HG03135 (cell line): ENCODE measurements at regions not wholly inside any gene's neighbourhood (a gene's known extent, or its start where the extent isn't known, plus 50 kb on each side); places are given as distances from the start of the nearest gene placed in this dataset.
A peak's percentile ranks its signal among the peaks of the same experiment; 100 is the strongest.
"Not testable (repeated sequence)": the region's sequence is repeated elsewhere in the genome, so short reads cannot be mapped to it uniquely, and the experiment has no call there.

ENCODE experiments used
- ATAC-seq: cut with Tn5 transposase; IDR thresholded peaks from one replicate; pipeline ENCODE4 v1.9.1; 2021; ENCODE audit warnings: mild to moderate bottlenecking, moderate library complexity; ENCODE audit not compliant: unreplicated experiment

GRCh38 chr3:48101301-48101650 is 85.1 kb upstream of the MAP4 start:
- ATAC-seq: not testable (repeated sequence)

- ATAC-seq: no peak
These were observed 76.1 kb upstream of the MAP4 start for GRCh38 chr3:48092270-48092669.

GRCh38 chr3:48090166-48090939 is 74.1 kb upstream of the MAP4 start:
- ATAC-seq: no peak

GRCh38 chr3:48088749-48089466 is 72.7 kb upstream of the MAP4 start:
- ATAC-seq: peak; percentile 92

- ATAC-seq: peak; percentile 23
These were observed 72.0 kb upstream of the MAP4 start for GRCh38 chr3:48088056-48088748.

- ATAC-seq: no peak
These were observed 70.5 kb upstream of the MAP4 start for GRCh38 chr3:48086705-48087104.

GRCh38 chr3:48084929-48085328 is 68.7 kb upstream of the MAP4 start:
- no peak for ATAC-seq

- ATAC-seq: no peak
These were observed 68.0 kb upstream of the MAP4 start for GRCh38 chr3:48084170-48084569.

GRCh38 chr3:48082580-48083184 is 66.5 kb upstream of the MAP4 start:
- no peak for ATAC-seq

GRCh38 chr3:48077815-48078214 is 61.6 kb upstream of the MAP4 start:
- no peak for ATAC-seq

- ATAC-seq: no peak
These were observed 53.8 kb upstream of the MAP4 start for GRCh38 chr3:48070030-48070429.

GRCh38 chr3:48069339-48069738 is 53.1 kb upstream of the MAP4 start:
- ATAC-seq: no peak

- ATAC-seq: no peak
These were observed 52.7 kb upstream of the MAP4 start for GRCh38 chr3:48068886-48069285.

- not testable (repeated sequence) for ATAC-seq
These were observed 52.1 kb upstream of the MAP4 start for GRCh38 chr3:48068320-48068719.

GRCh38 chr3:48067271-48067670 is 51.1 kb upstream of the MAP4 start:
- no peak for ATAC-seq
